ENCODE measurements at regions not wholly inside any gene's neighbourhood (a gene's known extent, or its start where the extent isn't known, plus 50 kb on each side); places are given as distances from the start of the nearest gene placed in this dataset.
"Not testable (repeated sequence)": the region's sequence is repeated elsewhere in the genome, so short reads cannot be mapped to it uniquely, and the experiment has no call there.

GRCh38 chr2:59816075-59816474 lies 737.4 kb downstream of the BCL11A start:
- Histone ChIP-seq H3K36me3 (ENCODE audit: insufficient read depth, low read length) (no peaks in the 10 kb centered on the region), H3K27ac (ENCODE audit: low read length) (no peak overlapping the region), H3K79me2 (ENCODE audit: insufficient read depth, low read length) (no peaks in the 10 kb centered on the region), H3K4me1 (ENCODE audit: insufficient read depth, low read length) (no peaks in the 10 kb centered on the region), H4K20me1 (ENCODE audit: insufficient read depth, low read length) (no peaks in the 10 kb centered on the region), H3K9ac (ENCODE audit: low read depth, low read length) (no peak overlapping the region), H3K9me3 (ENCODE audit: insufficient read depth, low read length, severe bottlenecking) (no peaks in the 10 kb centered on the region), H2AFZ (ENCODE audit: low read depth, low read length) (no peak overlapping the region), H3K4me3 (ENCODE audit: low read depth in 1 of 2, low read length in 2 of 2) (no peak overlapping the region), H3K4me2 (ENCODE audit: insufficient read depth, low read length) (no peak overlapping the region), H3K27me3 (ENCODE audit: insufficient read depth, low read length, poor library complexity) (no peaks in the 10 kb centered on the region)
- ATAC-seq (ENCODE audit: insufficient read depth, low read depth) = no peak
- no peak for DNase-seq
- no peak for TF ChIP-seq EZH2 (IDR thresholded peaks at IDR 0.05; ENCODE audit: borderline replicate concordance, low read depth, low read length, severe bottlenecking)
- no peak for TF ChIP-seq CTCF (IDR thresholded peaks at IDR 0.05; ENCODE audit: borderline replicate concordance, extremely low read depth, low read length, poor library complexity, severe bottlenecking)

GRCh38 chr2:59810283-59810682 lies 743.2 kb downstream of the BCL11A start:
- not testable (repeated sequence) for H3K27me3 ChIP-seq (ENCODE audit: insufficient read depth, low read length, poor library complexity); H3K4me2 ChIP-seq (ENCODE audit: insufficient read depth, low read length); DNase-seq; H3K9me3 ChIP-seq (ENCODE audit: insufficient read depth, low read length, severe bottlenecking); H3K4me3 ChIP-seq (ENCODE audit: low read depth in 1 of 2, low read length in 2 of 2); H3K79me2 ChIP-seq (ENCODE audit: insufficient read depth, low read length); H2AFZ ChIP-seq (ENCODE audit: low read depth, low read length); H4K20me1 ChIP-seq (ENCODE audit: insufficient read depth, low read length); H3K9ac ChIP-seq (ENCODE audit: low read depth, low read length); H3K36me3 ChIP-seq (ENCODE audit: insufficient read depth, low read length); H3K27ac ChIP-seq (ENCODE audit: low read length); H3K4me1 ChIP-seq (ENCODE audit: insufficient read depth, low read length); ATAC-seq (ENCODE audit: insufficient read depth, low read depth)

- no peak overlapping the region for H2AFZ ChIP-seq (ENCODE audit: low read depth, low read length)
- H3K4me3 ChIP-seq (ENCODE audit: low read depth in 1 of 2, low read length in 2 of 2) = no peak overlapping the region
- H4K20me1 ChIP-seq (ENCODE audit: insufficient read depth, low read length) = no peaks in the 10 kb centered on the region
- H3K79me2 ChIP-seq (ENCODE audit: insufficient read depth, low read length) = no peaks in the 10 kb centered on the region
- H3K36me3 ChIP-seq (ENCODE audit: insufficient read depth, low read length) = no peaks in the 10 kb centered on the region
- no peak overlapping the region for H3K27ac ChIP-seq (ENCODE audit: low read length)
- H3K4me2 ChIP-seq (ENCODE audit: insufficient read depth, low read length) = no peak overlapping the region
- no peak for DNase-seq
- no peak for ATAC-seq (ENCODE audit: insufficient read depth, low read depth)
- no peak overlapping the region for H3K9ac ChIP-seq (ENCODE audit: low read depth, low read length)
- H3K4me1 ChIP-seq (ENCODE audit: insufficient read depth, low read length) = no peaks in the 10 kb centered on the region
- H3K27me3 ChIP-seq (ENCODE audit: insufficient read depth, low read length, poor library complexity) = no peaks in the 10 kb centered on the region
- TF ChIP-seq EZH2 (IDR thresholded peaks at IDR 0.05; ENCODE audit: borderline replicate concordance, low read depth, low read length, severe bottlenecking) (no peak), CTCF (IDR thresholded peaks at IDR 0.05; ENCODE audit: borderline replicate concordance, extremely low read depth, low read length, poor library complexity, severe bottlenecking) (no peak)
- H3K9me3 ChIP-seq (ENCODE audit: insufficient read depth, low read length, severe bottlenecking) = no peaks in the 10 kb centered on the region
These were observed 747.0 kb downstream of the BCL11A start for GRCh38 chr2:59806486-59806885.

- no peak for DNase-seq
- no peaks in the 10 kb centered on the region for H4K20me1 ChIP-seq (ENCODE audit: insufficient read depth, low read length)
- no peak overlapping the region for H3K27ac ChIP-seq (ENCODE audit: low read length)
- H3K9me3 ChIP-seq (ENCODE audit: insufficient read depth, low read length, severe bottlenecking) = peaks cover 1% of the 10 kb centered on the region
- H3K4me1 ChIP-seq (ENCODE audit: insufficient read depth, low read length) = no peaks in the 10 kb centered on the region
- no peak overlapping the region for H2AFZ ChIP-seq (ENCODE audit: low read depth, low read length)
- no peak for ATAC-seq (ENCODE audit: insufficient read depth, low read depth)
- H3K27me3 ChIP-seq (ENCODE audit: insufficient read depth, low read length, poor library complexity) = no peaks in the 10 kb centered on the region
- H3K9ac ChIP-seq (ENCODE audit: low read depth, low read length) = no peak overlapping the region
- TF ChIP-seq CTCF (IDR thresholded peaks at IDR 0.05; ENCODE audit: borderline replicate concordance, extremely low read depth, low read length, poor library complexity, severe bottlenecking) (no peak), EZH2 (IDR thresholded peaks at IDR 0.05; ENCODE audit: borderline replicate concordance, low read depth, low read length, severe bottlenecking) (no peak)
- no peak overlapping the region for H3K4me2 ChIP-seq (ENCODE audit: insufficient read depth, low read length)
- no peaks in the 10 kb centered on the region for H3K36me3 ChIP-seq (ENCODE audit: insufficient read depth, low read length)
- H3K79me2 ChIP-seq (ENCODE audit: insufficient read depth, low read length) = no peaks in the 10 kb centered on the region
- H3K4me3 ChIP-seq (ENCODE audit: low read depth in 1 of 2, low read length in 2 of 2) = no peak overlapping the region
These were observed 748.7 kb downstream of the BCL11A start for GRCh38 chr2:59804732-59805131.
